ENCODE measurements at regions not wholly inside any gene's neighbourhood (a gene's known extent, or its start where the extent isn't known, plus 50 kb on each side); places are given as distances from the start of the nearest gene placed in this dataset.

DNA sequence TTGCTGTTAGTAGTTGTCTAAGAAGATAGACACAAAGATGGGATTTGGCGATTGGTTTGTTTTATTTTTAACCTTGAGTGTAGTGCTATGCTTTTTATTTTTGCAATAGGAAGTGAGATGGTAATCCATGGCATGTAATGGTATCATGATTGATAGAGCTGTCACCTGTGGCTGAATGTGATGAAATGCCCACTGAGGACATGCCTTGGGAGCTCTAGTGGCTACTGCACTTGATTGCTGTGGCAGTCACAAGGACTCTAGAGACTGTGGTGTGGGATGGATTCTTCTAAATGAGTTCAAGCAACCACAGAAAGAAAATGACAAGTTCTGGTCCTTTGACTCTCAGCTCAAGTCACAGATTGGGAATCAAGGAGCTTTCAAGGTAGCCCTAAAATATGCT is 139.4 kb downstream of the CYRIA start:
- no peak for DNase-seq (ENCODE audit: extremely low spot score, unreplicated experiment)
- H3K27me3 Mint-ChIP-seq, result peaks cover 7% of the 10 kb centered on the region
- TF ChIP-seq, protein P1, sequence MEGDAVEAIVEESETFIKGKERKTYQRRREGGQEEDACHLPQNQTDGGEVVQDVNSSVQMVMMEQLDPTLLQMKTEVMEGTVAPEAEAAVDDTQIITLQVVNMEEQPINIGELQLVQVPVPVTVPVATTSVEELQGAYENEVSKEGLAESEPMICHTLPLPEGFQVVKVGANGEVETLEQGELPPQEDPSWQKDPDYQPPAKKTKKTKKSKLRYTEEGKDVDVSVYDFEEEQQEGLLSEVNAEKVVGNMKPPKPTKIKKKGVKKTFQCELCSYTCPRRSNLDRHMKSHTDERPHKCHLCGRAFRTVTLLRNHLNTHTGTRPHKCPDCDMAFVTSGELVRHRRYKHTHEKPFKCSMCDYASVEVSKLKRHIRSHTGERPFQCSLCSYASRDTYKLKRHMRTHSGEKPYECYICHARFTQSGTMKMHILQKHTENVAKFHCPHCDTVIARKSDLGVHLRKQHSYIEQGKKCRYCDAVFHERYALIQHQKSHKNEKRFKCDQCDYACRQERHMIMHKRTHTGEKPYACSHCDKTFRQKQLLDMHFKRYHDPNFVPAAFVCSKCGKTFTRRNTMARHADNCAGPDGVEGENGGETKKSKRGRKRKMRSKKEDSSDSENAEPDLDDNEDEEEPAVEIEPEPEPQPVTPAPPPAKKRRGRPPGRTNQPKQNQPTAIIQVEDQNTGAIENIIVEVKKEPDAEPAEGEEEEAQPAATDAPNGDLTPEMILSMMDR (conservative IDR thresholded peaks at IDR 0.05), result no peak
- no peak overlapping the region for H3K27ac Mint-ChIP-seq
- H3K4me3 Mint-ChIP-seq, result no peak overlapping the region
- H3K36me3 Mint-ChIP-seq, result no peaks in the 10 kb centered on the region
- H3K4me1 Mint-ChIP-seq (ENCODE audit: unreplicated experiment), result peaks cover 30% of the 10 kb centered on the region
- peaks cover 4% of the 10 kb centered on the region for H3K9me3 Mint-ChIP-seq

DNA sequence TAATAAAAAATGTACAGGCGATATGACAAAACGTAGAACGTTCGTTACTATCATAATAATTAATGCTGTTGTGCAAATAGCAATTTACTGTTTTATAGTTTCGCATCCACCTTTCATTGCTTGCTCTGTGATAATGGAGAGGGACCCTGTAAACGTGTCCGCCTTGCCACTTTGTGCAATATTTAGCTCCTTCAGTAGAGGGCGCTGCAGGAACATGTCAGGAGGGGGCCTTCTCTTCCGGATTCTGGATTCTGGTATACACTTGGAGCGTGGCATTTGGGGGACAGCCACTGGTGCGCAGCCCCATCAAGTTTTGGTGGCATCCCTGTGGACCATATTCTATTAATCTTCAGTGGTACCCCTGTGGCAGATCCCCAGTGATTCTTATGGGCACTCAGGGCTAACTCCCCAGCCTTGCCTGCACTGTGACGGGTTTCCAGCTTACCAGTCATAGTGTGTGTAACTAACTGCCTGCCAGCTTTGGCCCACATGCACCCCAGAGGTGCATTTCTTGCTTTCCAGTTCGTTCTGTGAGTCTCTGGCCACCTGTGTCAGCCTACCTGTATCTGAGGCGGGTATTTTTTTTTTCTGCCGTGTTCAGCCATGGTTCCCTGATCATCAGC is 140.3 kb downstream of the CYRIA start:
- H3K27me3 Mint-ChIP-seq, result peaks cover 5% of the 10 kb centered on the region
- peaks cover 31% of the 10 kb centered on the region for H3K4me1 Mint-ChIP-seq (ENCODE audit: unreplicated experiment)
- no peak for DNase-seq (ENCODE audit: extremely low spot score, unreplicated experiment)
- H3K9me3 Mint-ChIP-seq, result peaks cover 4% of the 10 kb centered on the region
- TF ChIP-seq, protein P1 (conservative IDR thresholded peaks at IDR 0.05), result peak; percentile 67
- H3K36me3 Mint-ChIP-seq, result no peaks in the 10 kb centered on the region
- H3K27ac Mint-ChIP-seq, result no peak overlapping the region
- H3K4me3 Mint-ChIP-seq, result no peak overlapping the region

DNA sequence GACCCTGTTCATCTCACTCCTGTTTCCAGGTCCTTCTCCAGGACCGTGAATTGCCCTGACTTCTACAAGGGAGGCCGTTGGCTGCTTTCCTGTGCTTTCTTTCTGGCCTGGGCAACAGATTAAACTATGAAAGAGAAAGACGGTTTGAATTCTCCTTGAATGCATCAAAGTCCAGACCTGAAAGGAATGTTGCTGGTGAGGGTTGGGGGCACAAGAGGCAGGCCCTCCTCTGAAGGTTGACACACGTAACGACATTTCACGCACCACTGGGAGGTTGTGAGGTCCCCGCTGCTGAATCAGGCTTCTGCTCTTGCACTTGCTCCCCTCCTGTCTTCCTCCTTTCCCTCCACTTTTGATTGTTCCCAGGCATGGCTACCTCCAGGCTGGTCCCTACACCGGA is 141.9 kb downstream of the CYRIA start:
- H3K4me3 Mint-ChIP-seq, result peak overlapping the region; percentile 26
- peaks cover 31% of the 10 kb centered on the region for H3K4me1 Mint-ChIP-seq (ENCODE audit: unreplicated experiment)
- H3K36me3 Mint-ChIP-seq, result no peaks in the 10 kb centered on the region
- H3K27me3 Mint-ChIP-seq, result peaks cover 3% of the 10 kb centered on the region
- TF ChIP-seq, protein P1 (conservative IDR thresholded peaks at IDR 0.05), result no peak
- peaks cover 4% of the 10 kb centered on the region for H3K9me3 Mint-ChIP-seq
- DNase-seq (ENCODE audit: extremely low spot score, unreplicated experiment), result no peak
- H3K27ac Mint-ChIP-seq, result no peak overlapping the region

DNA sequence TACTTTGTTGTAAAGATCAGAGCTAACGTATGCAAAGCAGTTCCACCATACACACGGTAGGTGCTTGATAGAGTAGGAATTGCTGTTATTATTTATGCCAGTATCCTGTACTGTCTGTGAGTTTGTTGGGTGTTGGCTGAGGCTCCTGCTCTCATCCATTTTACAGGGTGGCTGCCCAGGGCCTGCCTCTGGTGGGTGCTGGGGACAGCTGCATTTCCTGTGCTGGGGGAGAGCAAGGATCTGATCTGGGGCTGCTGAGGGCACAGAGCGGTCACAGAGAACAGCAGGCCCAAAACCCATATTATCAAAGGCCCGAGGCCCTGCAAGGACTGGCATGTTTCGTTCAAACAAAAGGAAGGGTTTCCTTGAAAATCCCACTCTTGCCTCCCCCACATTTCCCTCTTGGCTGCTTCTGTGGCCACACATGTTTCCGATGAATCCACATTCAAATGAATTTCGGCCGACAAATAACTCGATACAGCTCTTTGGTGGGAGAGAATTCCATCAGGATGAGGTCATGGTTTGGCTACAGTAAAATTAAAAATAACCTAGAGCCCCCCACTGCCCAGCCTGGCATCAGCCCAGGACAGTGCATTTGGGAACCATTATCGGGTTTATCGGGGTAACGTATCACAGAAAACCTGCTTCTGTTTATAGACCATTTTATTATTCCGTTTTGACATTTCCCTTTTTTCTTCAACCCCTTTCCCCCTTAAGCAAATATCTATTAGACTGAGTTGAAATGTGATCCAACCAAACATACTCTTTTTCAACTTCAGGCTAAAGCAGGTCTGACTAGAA is 143.4 kb downstream of the CYRIA start:
- TF ChIP-seq, protein P1 (conservative IDR thresholded peaks at IDR 0.05), result no peak
- DNase-seq (ENCODE audit: extremely low spot score, unreplicated experiment), result no peak

DNA sequence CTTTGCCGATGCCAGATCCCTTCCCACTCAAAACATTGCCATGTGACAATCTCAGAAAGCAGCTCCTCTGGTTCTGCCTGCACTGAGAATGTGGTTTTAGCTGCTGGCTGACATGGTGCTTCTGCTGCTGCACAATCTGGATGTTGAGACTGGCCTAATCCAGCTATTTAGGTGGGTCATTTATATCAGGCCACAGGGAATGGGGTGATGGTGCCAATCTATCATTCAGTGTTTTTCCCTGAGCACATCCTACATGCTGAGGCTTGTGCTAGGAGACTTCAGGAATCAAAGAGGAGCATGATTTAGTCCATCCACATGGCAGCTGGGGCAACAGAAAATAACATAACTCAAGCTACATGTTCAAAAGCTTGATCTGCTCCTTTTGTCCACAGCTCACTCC is 144.7 kb downstream of the CYRIA start:
- no peak for DNase-seq (ENCODE audit: extremely low spot score, unreplicated experiment)
- TF ChIP-seq, protein P1 (conservative IDR thresholded peaks at IDR 0.05), result no peak
- H3K36me3 Mint-ChIP-seq, result peaks cover 4% of the 10 kb centered on the region
- H3K9me3 Mint-ChIP-seq, result no peaks in the 10 kb centered on the region
- H3K27ac Mint-ChIP-seq, result no peak overlapping the region
- peaks cover 8% of the 10 kb centered on the region for H3K27me3 Mint-ChIP-seq
- peaks cover 31% of the 10 kb centered on the region for H3K4me1 Mint-ChIP-seq (ENCODE audit: unreplicated experiment)
- H3K4me3 Mint-ChIP-seq, result no peak overlapping the region

More for the DNA sequence above, 143.4 kb downstream of the CYRIA start:
- Mint-ChIP-seq H3K27ac (peak overlapping the region; percentile 62), H3K9me3 (peaks cover 4% of the 10 kb centered on the region), H3K27me3 (peaks cover 8% of the 10 kb centered on the region), H3K4me3 (peak overlapping the region; percentile 64), H3K4me1 (ENCODE audit: unreplicated experiment) (peaks cover 31% of the 10 kb centered on the region), H3K36me3 (peaks cover 4% of the 10 kb centered on the region)

Data from type B pancreatic cell (in vitro differentiated cells).